ENCODE measurements at regions not wholly inside any gene's neighbourhood (a gene's known extent, or its start where the extent isn't known, plus 50 kb on each side); places are given as distances from the start of the nearest gene placed in this dataset.

GRCh38 chr10:78696791-78697395 is 371.9 kb upstream of the ZMIZ1 start:
- TF ChIP-seq TAF1 (IDR thresholded peaks at IDR 0.05; ENCODE audit: low read depth): no peak
- TF ChIP-seq EGR1 (IDR thresholded peaks at IDR 0.05): no peak
- TF ChIP-seq EP300 (IDR thresholded peaks at IDR 0.05; ENCODE audit: borderline replicate concordance): no peak
- no peak for TF ChIP-seq MAX (IDR thresholded peaks at IDR 0.05)
- TF ChIP-seq RAD21 (IDR thresholded peaks at IDR 0.05; ENCODE audit: low read depth): no peak
- no peak for TF ChIP-seq REST (IDR thresholded peaks at IDR 0.05; ENCODE audit: low read depth)
- no peak for TF ChIP-seq FOXM1 (IDR thresholded peaks at IDR 0.05; ENCODE audit: borderline replicate concordance, low read depth)
- TF ChIP-seq NFIC (IDR thresholded peaks at IDR 0.05): no peak
- no peak for TF ChIP-seq TEAD4 (IDR thresholded peaks at IDR 0.05)
- TF ChIP-seq USF1 (IDR thresholded peaks at IDR 0.05): no peak
- no peak for TF ChIP-seq YY1 (IDR thresholded peaks at IDR 0.05; ENCODE audit: low read depth)
- TF ChIP-seq CEBPB (IDR thresholded peaks at IDR 0.05): no peak
- TF ChIP-seq TCF12 (IDR thresholded peaks at IDR 0.05; ENCODE audit: low read depth): no peak

All from Ishikawa (cell line).